ENCODE measurements at regions not wholly inside any gene's neighbourhood (a gene's known extent, or its start where the extent isn't known, plus 50 kb on each side); places are given as distances from the start of the nearest gene placed in this dataset.

DNA sequence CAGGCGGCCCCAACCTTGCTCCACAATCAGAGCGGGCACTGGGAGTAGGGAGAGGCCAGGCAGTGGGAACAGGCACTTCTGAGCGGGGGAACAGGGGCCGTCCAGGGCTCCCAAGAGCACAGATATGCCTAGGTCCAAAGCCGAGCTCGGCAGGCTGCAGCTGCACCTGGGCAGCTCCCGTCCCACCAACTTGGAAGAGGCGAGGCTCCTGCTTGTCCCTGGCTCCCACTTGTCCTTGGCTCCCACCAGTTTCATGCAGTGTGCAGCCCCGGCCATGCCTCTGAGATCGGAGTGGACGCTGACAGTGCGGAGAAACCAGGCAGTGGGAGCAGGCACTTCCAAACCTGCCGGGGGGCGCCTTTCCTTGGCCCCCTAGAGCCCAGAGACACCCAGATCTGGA is 84.0 kb upstream of the XAGE2 start:
- Histone ChIP-seq H3K56ac (replicated peaks; ENCODE audit: insufficient read length, low read depth, low read length) (no peak overlapping the region), H2BK120ac (replicated peaks; ENCODE audit: low read depth, low read length) (no peak overlapping the region), H2BK5ac (ENCODE audit: low read depth, low read length) (no peak overlapping the region), H3K4me3 (ENCODE audit: extremely low read depth in 1 of 4, insufficient read depth in 2 of 4, low read depth in 3 of 4, low read length in 4 of 4) (no peak overlapping the region), H3K23me2 (ENCODE audit: low read depth, low read length) (no peaks in the 10 kb centered on the region), H3K27ac (ENCODE audit: low read depth, low read length) (no peak overlapping the region), H3K79me2 (ENCODE audit: control insufficient read depth in 1 of 2, insufficient read depth in 2 of 2, low read length in 2 of 2) (no peaks in the 10 kb centered on the region), H4K91ac (replicated peaks; ENCODE audit: insufficient read length, low read length) (no peak overlapping the region), H3K9me3 (ENCODE audit: insufficient read depth in 2 of 2, low read depth in 1 of 2, low read length in 1 of 2) (peaks cover 5 to 8% of the 10 kb centered on the region in 2 experiments; a peak in 2 of 4 replicates), H2AK5ac (ENCODE audit: low read depth, low read length) (no peak overlapping the region), H3K27me3 (replicated peaks in 1 of 4; ENCODE audit: control insufficient read depth in 3 of 4, extremely low read depth in 1 of 4, insufficient read depth in 3 of 4, low read length in 3 of 4) (no peaks in the 10 kb centered on the region), H3K18ac (ENCODE audit: extremely low read depth, low read length) (no peak overlapping the region), H2AFZ (ENCODE audit: low read length) (no peak overlapping the region), H4K8ac (ENCODE audit: extremely low read depth, insufficient read depth, low read length) (no peak overlapping the region), H2BK20ac (ENCODE audit: low read length) (no peak overlapping the region), H3K36me3 (ENCODE audit: control insufficient read depth in 2 of 4, insufficient read depth in 4 of 4, low read length in 3 of 4) (no peaks in the 10 kb centered on the region), H3K4ac (replicated peaks; ENCODE audit: insufficient read length, low read depth, low read length) (no peak overlapping the region), H2BK15ac (ENCODE audit: low read length) (no peak overlapping the region), H4K20me1 (replicated peaks in 1 of 2; ENCODE audit: control insufficient read depth in 1 of 2, insufficient read depth in 2 of 2, low read length in 2 of 2) (no peaks in the 10 kb centered on the region), H3K4me2 (ENCODE audit: insufficient read depth in 1 of 2, low read depth in 2 of 2, low read length in 2 of 2) (no peak overlapping the region), H2BK12ac (ENCODE audit: low read depth, low read length) (no peak overlapping the region), H3K14ac (ENCODE audit: insufficient read length) (no peak overlapping the region), H4K5ac (ENCODE audit: insufficient read length, low read depth, low read length) (no peak overlapping the region), H3K79me1 (ENCODE audit: low read depth, low read length) (no peaks in the 10 kb centered on the region), H3K4me1 (replicated peaks in 1 of 4; ENCODE audit: control insufficient read depth in 3 of 4, insufficient read depth in 4 of 4, low read length in 3 of 4) (peaks cover 0 to 6% (median 1%) of the 10 kb centered on the region in 4 experiments; a peak in 2 of 7 replicates), H3K23ac (ENCODE audit: insufficient read length) (no peak overlapping the region), H3K9ac (replicated peaks in 1 of 4; ENCODE audit: extremely low read depth in 1 of 4, low read depth in 3 of 4, low read length in 3 of 4) (no peak overlapping the region)
- ChIA-PET CTCF (ENCODE audit: partially characterized antibody) (interaction anchor here (1.2 kb wide), 1 partner anchor 14 kb away, joined by 3 read pairs; no protein-coding TSS in a partner anchor), POLR2A (ENCODE audit: partially characterized antibody) (no interaction called here)
- no peak for DNase-seq (ENCODE audit: low read depth in 1 of 2, low spot score in 2 of 2)
- no peak for FAIRE-seq
- TF ChIP-seq, protein P1, sequence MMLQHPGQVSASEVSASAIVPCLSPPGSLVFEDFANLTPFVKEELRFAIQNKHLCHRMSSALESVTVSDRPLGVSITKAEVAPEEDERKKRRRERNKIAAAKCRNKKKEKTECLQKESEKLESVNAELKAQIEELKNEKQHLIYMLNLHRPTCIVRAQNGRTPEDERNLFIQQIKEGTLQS (IDR thresholded peaks at IDR 0.05; ENCODE audit: insufficient read depth, low read depth, low read length): no peak
- TF ChIP-seq EZH2 (IDR thresholded peaks at IDR 0.05; ENCODE audit: low read depth, low read length, severe bottlenecking) (no peak), CHD2 (IDR thresholded peaks at IDR 0.05; ENCODE audit: low read length) (no peak), TEAD4 (IDR thresholded peaks at IDR 0.05; ENCODE audit: low read depth, low read length) (no peak), CREB1 (IDR thresholded peaks at IDR 0.05) (no peak), ASH2L (IDR thresholded peaks at IDR 0.05; ENCODE audit: low read length) (no peak), PHF8 (conservative IDR thresholded peaks at IDR 0.05; ENCODE audit: low read depth, low read length) (no peak), SRF (IDR thresholded peaks at IDR 0.05; ENCODE audit: low read depth, low read length) (no peak), RBBP5 (IDR thresholded peaks at IDR 0.05; ENCODE audit: borderline replicate concordance, low read depth, low read length) (no peak), CBX8 (IDR thresholded peaks at IDR 0.05; ENCODE audit: borderline replicate concordance, low read depth, low read length) (no peak), POLR2A (IDR thresholded peaks at IDR 0.05; ENCODE audit: control extremely low read depth in 1 of 2, low read depth in 2 of 2, low read length in 2 of 2) (no peak), HDAC6 (IDR thresholded peaks at IDR 0.05; ENCODE audit: low read depth, low read length) (no peak), BRCA1 (IDR thresholded peaks at IDR 0.05; ENCODE audit: low read depth, low read length) (no peak)
- WGBS, 2 experiments (ENCODE audit: extremely low coverage in 1 of 2, insufficient coverage in 1 of 2, insufficient read length in 1 of 2, insufficient replicate concordance in 2 of 2, low coverage in 1 of 2, low lambda C conversion rate in 2 of 2, missing lambda C conversion rate in 1 of 2): 71% methylated on average over 2 of the region's 14 CpGs; no CpG with 5 or more reads in 1 of the 2 experiments
